ENCODE measurements at regions not wholly inside any gene's neighbourhood (a gene's known extent, or its start where the extent isn't known, plus 50 kb on each side); places are given as distances from the start of the nearest gene placed in this dataset.

DNA sequence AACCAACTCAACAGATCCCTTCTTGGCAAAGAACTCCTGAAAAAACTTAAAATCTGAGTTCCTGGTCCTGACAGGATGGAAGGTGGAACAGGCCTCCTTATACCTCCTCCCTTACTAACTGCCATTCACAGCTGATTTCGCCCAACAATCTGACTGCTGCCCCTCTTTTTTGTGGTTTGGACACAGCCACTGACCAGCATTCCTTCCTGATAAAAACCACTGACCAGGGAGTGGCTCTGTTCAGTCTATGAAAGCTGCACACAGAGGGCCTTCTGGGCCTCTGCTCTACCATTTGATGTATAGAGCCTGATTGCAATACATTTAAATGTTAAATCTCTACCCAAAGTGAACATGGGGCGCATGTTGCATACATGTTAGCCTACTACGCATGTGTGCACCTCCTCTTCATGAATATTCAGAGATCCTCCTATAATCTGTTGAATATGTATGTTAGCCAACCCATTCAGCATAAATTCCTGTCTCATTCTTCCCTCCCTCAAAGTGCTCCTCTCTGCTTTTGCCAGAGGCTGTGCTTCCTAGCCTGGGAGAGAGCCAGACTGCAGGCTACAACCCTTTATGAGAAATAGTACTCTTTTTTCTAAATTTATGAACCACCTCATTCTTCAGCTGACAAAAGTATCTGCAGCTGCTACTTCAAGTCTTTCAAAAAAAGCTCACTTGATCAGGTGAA, 93.7 kb upstream of the MRPS30 start:
- DNase-seq (ENCODE audit: low spot score), result no peak
- Histone ChIP-seq H3K9me2 (ENCODE audit: insufficient read depth, low read length) (no peaks in the 10 kb centered on the region), H4K20me1 (ENCODE audit: insufficient read depth, low read length) (no peaks in the 10 kb centered on the region), H3K4me2 (ENCODE audit: low read length) (no peak overlapping the region), H2AFZ (ENCODE audit: low read length) (no peak overlapping the region), H3K4me1 (ENCODE audit: insufficient read depth, low read length, poor library complexity, severe bottlenecking) (no peaks in the 10 kb centered on the region), H3K27ac (ENCODE audit: low read depth, low read length, poor library complexity, severe bottlenecking) (no peak overlapping the region), H3K9me3 (ENCODE audit: low read length) (no peaks in the 10 kb centered on the region), H3K79me2 (ENCODE audit: insufficient read depth, low read depth, low read length) (no peaks in the 10 kb centered on the region), H3K36me3 (ENCODE audit: insufficient read depth, low read length) (no peaks in the 10 kb centered on the region), H3K4me3 (ENCODE audit: low read depth, low read length, poor library complexity, severe bottlenecking) (no peak overlapping the region)
- intact Hi-C loops (cut with micrococcal nuclease; ENCODE audit: unreplicated experiment), result no loop called here
- BruUV-seq (replicated peaks), result no TSS peak
- ChIA-PET POLR2A (no interaction called here), CTCF (ENCODE audit: unreplicated experiment) (no interaction called here)
- TF ChIP-seq, protein P1, sequence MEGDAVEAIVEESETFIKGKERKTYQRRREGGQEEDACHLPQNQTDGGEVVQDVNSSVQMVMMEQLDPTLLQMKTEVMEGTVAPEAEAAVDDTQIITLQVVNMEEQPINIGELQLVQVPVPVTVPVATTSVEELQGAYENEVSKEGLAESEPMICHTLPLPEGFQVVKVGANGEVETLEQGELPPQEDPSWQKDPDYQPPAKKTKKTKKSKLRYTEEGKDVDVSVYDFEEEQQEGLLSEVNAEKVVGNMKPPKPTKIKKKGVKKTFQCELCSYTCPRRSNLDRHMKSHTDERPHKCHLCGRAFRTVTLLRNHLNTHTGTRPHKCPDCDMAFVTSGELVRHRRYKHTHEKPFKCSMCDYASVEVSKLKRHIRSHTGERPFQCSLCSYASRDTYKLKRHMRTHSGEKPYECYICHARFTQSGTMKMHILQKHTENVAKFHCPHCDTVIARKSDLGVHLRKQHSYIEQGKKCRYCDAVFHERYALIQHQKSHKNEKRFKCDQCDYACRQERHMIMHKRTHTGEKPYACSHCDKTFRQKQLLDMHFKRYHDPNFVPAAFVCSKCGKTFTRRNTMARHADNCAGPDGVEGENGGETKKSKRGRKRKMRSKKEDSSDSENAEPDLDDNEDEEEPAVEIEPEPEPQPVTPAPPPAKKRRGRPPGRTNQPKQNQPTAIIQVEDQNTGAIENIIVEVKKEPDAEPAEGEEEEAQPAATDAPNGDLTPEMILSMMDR (conservative IDR thresholded peaks at IDR 0.05; ENCODE audit: low read length), result no peak
- TF ChIP-seq EZH2phosphoT487 (IDR thresholded peaks at IDR 0.05; ENCODE audit: borderline replicate concordance, low read depth, low read length), result no peak

DNA sequence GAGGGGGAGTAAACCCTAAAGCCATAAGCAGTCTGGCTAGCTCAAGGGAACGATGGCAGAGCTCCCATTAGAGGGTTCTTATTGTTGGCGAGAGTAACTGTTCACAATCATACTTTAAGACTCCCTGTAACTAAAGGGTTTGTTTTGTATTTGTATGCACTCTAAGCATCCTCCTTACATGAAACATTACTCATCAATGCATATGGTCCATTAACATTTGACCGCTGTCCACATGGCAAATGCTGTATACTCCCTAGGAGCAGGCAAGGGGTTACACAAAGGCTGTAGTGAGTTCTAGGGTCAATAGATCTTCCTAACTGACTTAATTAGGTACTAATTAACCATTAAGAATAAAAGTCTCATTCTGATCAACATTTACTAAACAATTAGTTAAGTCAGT, 95.3 kb upstream of the MRPS30 start:
- Histone ChIP-seq H4K20me1 (ENCODE audit: insufficient read depth, low read length) (no peaks in the 10 kb centered on the region), H3K4me1 (ENCODE audit: insufficient read depth, low read length, poor library complexity, severe bottlenecking) (no peaks in the 10 kb centered on the region), H3K9me3 (ENCODE audit: low read length) (no peaks in the 10 kb centered on the region), H2AFZ (ENCODE audit: low read length) (no peak overlapping the region), H3K27ac (ENCODE audit: low read depth, low read length, poor library complexity, severe bottlenecking) (no peak overlapping the region), H3K4me2 (ENCODE audit: low read length) (no peak overlapping the region), H3K36me3 (ENCODE audit: insufficient read depth, low read length) (no peaks in the 10 kb centered on the region), H3K4me3 (ENCODE audit: low read depth, low read length, poor library complexity, severe bottlenecking) (no peak overlapping the region), H3K9me2 (ENCODE audit: insufficient read depth, low read length) (no peaks in the 10 kb centered on the region), H3K79me2 (ENCODE audit: insufficient read depth, low read depth, low read length) (no peaks in the 10 kb centered on the region)
- TF ChIP-seq EZH2phosphoT487 (IDR thresholded peaks at IDR 0.05; ENCODE audit: borderline replicate concordance, low read depth, low read length), result no peak
- TF ChIP-seq, protein P1 (conservative IDR thresholded peaks at IDR 0.05; ENCODE audit: low read length), result no peak
- intact Hi-C loops (cut with micrococcal nuclease; ENCODE audit: unreplicated experiment), result no loop called here
- ChIA-PET POLR2A (interaction anchor here (0.5 to 1.0 kb wide), 2 partner anchors 19 to 139 kb away, joined by 3 read pairs; no protein-coding TSS in a partner anchor), CTCF (ENCODE audit: unreplicated experiment) (no interaction called here)
- no peak for DNase-seq (ENCODE audit: low spot score)
- BruUV-seq (replicated peaks), result no TSS peak

DNA sequence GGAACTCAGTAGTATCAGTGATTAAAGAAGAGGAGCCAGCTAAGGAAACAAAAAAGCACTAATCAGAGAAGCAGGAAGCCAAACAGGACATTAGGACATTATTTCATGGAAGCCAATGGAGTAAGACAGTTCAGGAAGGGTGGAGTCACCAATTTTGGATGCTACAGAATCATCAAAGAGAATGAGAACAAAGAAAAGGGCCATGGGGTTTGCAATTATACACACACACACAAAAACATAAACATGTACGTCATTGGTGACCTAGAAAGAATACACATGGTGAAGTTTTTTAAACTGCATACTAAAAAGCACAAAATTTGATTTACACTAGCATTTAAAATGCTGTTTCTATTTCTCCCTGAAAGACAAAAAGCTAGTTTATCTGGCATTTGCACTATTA, 96.8 kb upstream of the MRPS30 start:
- Histone ChIP-seq H3K9me2 (ENCODE audit: insufficient read depth, low read length) (no peaks in the 10 kb centered on the region), H3K79me2 (ENCODE audit: insufficient read depth, low read depth, low read length) (no peaks in the 10 kb centered on the region), H3K27ac (ENCODE audit: low read depth, low read length, poor library complexity, severe bottlenecking) (no peak overlapping the region), H3K4me2 (ENCODE audit: low read length) (no peak overlapping the region), H3K36me3 (ENCODE audit: insufficient read depth, low read length) (no peaks in the 10 kb centered on the region), H3K9me3 (ENCODE audit: low read length) (no peaks in the 10 kb centered on the region), H2AFZ (ENCODE audit: low read length) (no peak overlapping the region), H3K4me3 (ENCODE audit: low read depth, low read length, poor library complexity, severe bottlenecking) (no peak overlapping the region), H3K4me1 (ENCODE audit: insufficient read depth, low read length, poor library complexity, severe bottlenecking) (no peaks in the 10 kb centered on the region), H4K20me1 (ENCODE audit: insufficient read depth, low read length) (no peaks in the 10 kb centered on the region)
- no peak for DNase-seq (ENCODE audit: low spot score)
- POLR2A ChIA-PET, result interaction anchor here (0.6 kb wide), 1 partner anchor 167 kb away, joined by 3 read pairs; no protein-coding TSS in a partner anchor
- intact Hi-C loops (cut with micrococcal nuclease; ENCODE audit: unreplicated experiment), result no loop called here
- no peak for TF ChIP-seq EZH2phosphoT487 (IDR thresholded peaks at IDR 0.05; ENCODE audit: borderline replicate concordance, low read depth, low read length)
- TF ChIP-seq, protein P1 (conservative IDR thresholded peaks at IDR 0.05; ENCODE audit: low read length), result no peak
- CTCF ChIA-PET (ENCODE audit: unreplicated experiment), result no interaction called here
- no TSS peak for BruUV-seq (replicated peaks)

Data from OCI-LY7 (cell line).